ENCODE measurements at regions not wholly inside any gene's neighbourhood (a gene's known extent, or its start where the extent isn't known, plus 50 kb on each side); places are given as distances from the start of the nearest gene placed in this dataset.
"Not testable (repeated sequence)": the region's sequence is repeated elsewhere in the genome, so short reads cannot be mapped to it uniquely, and the experiment has no call there.

GRCh38 chr18:14614485-14614884 is 71.1 kb upstream of the POTEC start:
- TF ChIP-seq CTCF (IDR thresholded peaks at IDR 0.05; ENCODE audit: low read length); EZH2 (IDR thresholded peaks at IDR 0.05; ENCODE audit: borderline replicate concordance, low read length): not testable (repeated sequence)

Data from OCI-LY1 (cell line).